Fibroblast of lung (primary cell): ENCODE measurements at regions not wholly inside any gene's neighbourhood (a gene's known extent, or its start where the extent isn't known, plus 50 kb on each side); places are given as distances from the start of the nearest gene placed in this dataset.

Experiments
- DNase-seq, 2 donors: peaks; one replicate each; pipeline versions ENCODE4 v3.0.0 to v3.0.0-alpha.2; 2010; ENCODE audit warnings: low read depth in 2 of 2
- H2AFZ ChIP-seq: 2 replicates; pipeline ENCODE4 v1.5.1; 2012; ENCODE audit warnings: low read length, control low read depth, inconsistent platforms
- H3K27ac ChIP-seq: 2 replicates; pipeline ENCODE4 v1.5.1; 2011; ENCODE audit warnings: low read length, control low read depth; ENCODE audit not compliant: insufficient read depth
- H3K27me3 ChIP-seq: 2 replicates; pipeline ENCODE4 v1.5.1; 2011; ENCODE audit warnings: mild to moderate bottlenecking, low read length; ENCODE audit not compliant: control insufficient read depth, insufficient read depth
- H3K36me3 ChIP-seq: 2 replicates; pipeline ENCODE4 v1.5.1; 2011; ENCODE audit warnings: low read length; ENCODE audit not compliant: control insufficient read depth, insufficient read depth
- H3K4me1 ChIP-seq: 2 replicates; pipeline ENCODE4 v1.5.1; 2011; ENCODE audit warnings: low read length; ENCODE audit not compliant: control insufficient read depth, insufficient read depth; ENCODE audit errors: extremely low read depth
- H3K4me2 ChIP-seq: 2 replicates; pipeline ENCODE4 v1.5.1; 2011; ENCODE audit warnings: low read length, control low read depth; ENCODE audit not compliant: insufficient read depth; ENCODE audit errors: extremely low read depth
- H3K4me3 ChIP-seq, 4 experiments: fragments of 200-600 bp in 1 of 4; sonication (generic) in 1 of 4; replicated peaks in 1 of 4; 2 replicates each; pipeline ENCODE4 v1.5.1; 2011 to 2016; ENCODE audit warnings: low read length in 4 of 4, low read depth in 3 of 4, mild to moderate bottlenecking in 3 of 4, control low read depth in 2 of 4, inconsistent platforms in 1 of 4, mixed read lengths in 1 of 4; ENCODE audit not compliant: insufficient read depth in 1 of 4; ENCODE audit errors: control extremely low read depth in 1 of 4
- H3K79me2 ChIP-seq: 2 replicates; pipeline ENCODE4 v1.5.1; 2012; ENCODE audit warnings: mild to moderate bottlenecking, low read length, inconsistent platforms; ENCODE audit not compliant: control insufficient read depth, insufficient read depth
- H3K9ac ChIP-seq: 2 replicates; pipeline ENCODE4 v1.5.1; 2011; ENCODE audit warnings: mild to moderate bottlenecking, low read length, control low read depth; ENCODE audit not compliant: insufficient read depth
- H3K9me3 ChIP-seq: 2 replicates; pipeline ENCODE4 v1.5.1; 2012; ENCODE audit warnings: low read depth, low read length; ENCODE audit not compliant: control insufficient read depth, insufficient read depth
- H4K20me1 ChIP-seq: 2 replicates; pipeline ENCODE4 v1.5.1; 2011; ENCODE audit warnings: low read length; ENCODE audit not compliant: control insufficient read depth, insufficient read depth; ENCODE audit errors: extremely low read depth
- EZH2 ChIP-seq: IDR thresholded peaks from 2 replicates; pipeline ENCODE4 v1.5.1; 2012; ENCODE audit warnings: low read length, control low read depth, mild to moderate bottlenecking; ENCODE audit errors: missing control alignments
- TF ChIP-seq, protein P1 (sequence below), 2 donors: IDR thresholded peaks in 1 of 2; conservative IDR thresholded peaks in 1 of 2; 1 replicate in 1 of 2; 2 replicates in 1 of 2; pipeline ENCODE4 v1.5.1; 2011 to 2012; ENCODE audit warnings: low read length in 2 of 2, control low read depth in 1 of 2, inconsistent platforms in 1 of 2, low read depth in 1 of 2, mild to moderate bottlenecking in 1 of 2

DNA sequence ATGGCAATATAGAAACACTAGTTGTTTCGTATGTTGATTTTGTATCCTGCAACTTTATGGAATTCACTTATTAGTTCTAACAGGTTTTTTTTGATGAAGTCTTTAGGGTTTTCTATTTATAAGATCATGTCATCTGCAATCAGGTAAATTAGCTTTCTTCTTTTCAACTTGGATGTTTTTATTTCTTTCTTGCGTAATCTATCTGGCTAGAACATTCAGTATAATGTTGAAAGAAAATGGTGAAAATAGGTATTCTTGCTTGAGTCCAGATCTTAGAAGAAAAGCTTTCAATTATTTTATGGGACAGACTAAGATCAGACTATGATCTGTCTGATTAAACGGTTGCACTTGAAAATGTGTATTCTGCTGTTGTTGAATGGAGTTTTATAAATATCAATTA lies 820.8 kb upstream of the ADGRB3 start:
- no peaks in the 10 kb centered on the region for H3K79me2 ChIP-seq
- no peaks in the 10 kb centered on the region for H3K36me3 ChIP-seq
- H4K20me1 ChIP-seq: no peaks in the 10 kb centered on the region
- no peak overlapping the region for H3K4me2 ChIP-seq
- H3K27ac ChIP-seq: no peak overlapping the region
- H3K27me3 ChIP-seq: no peaks in the 10 kb centered on the region
- H3K9ac ChIP-seq: no peak overlapping the region
- H3K4me3 ChIP-seq: no peak overlapping the region
- TF ChIP-seq, protein P1, sequence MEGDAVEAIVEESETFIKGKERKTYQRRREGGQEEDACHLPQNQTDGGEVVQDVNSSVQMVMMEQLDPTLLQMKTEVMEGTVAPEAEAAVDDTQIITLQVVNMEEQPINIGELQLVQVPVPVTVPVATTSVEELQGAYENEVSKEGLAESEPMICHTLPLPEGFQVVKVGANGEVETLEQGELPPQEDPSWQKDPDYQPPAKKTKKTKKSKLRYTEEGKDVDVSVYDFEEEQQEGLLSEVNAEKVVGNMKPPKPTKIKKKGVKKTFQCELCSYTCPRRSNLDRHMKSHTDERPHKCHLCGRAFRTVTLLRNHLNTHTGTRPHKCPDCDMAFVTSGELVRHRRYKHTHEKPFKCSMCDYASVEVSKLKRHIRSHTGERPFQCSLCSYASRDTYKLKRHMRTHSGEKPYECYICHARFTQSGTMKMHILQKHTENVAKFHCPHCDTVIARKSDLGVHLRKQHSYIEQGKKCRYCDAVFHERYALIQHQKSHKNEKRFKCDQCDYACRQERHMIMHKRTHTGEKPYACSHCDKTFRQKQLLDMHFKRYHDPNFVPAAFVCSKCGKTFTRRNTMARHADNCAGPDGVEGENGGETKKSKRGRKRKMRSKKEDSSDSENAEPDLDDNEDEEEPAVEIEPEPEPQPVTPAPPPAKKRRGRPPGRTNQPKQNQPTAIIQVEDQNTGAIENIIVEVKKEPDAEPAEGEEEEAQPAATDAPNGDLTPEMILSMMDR (conservative IDR thresholded peaks at IDR 0.05 in 1 of 2, IDR thresholded peaks at IDR 0.05 in 1 of 2; ENCODE audit: low read depth in 1 of 2, low read length in 2 of 2): no peak
- TF ChIP-seq EZH2: no peak
- DNase-seq: no peak
- no peak overlapping the region for H2AFZ ChIP-seq
- H3K4me1 ChIP-seq: no peaks in the 10 kb centered on the region
- no peaks in the 10 kb centered on the region for H3K9me3 ChIP-seq

DNA sequence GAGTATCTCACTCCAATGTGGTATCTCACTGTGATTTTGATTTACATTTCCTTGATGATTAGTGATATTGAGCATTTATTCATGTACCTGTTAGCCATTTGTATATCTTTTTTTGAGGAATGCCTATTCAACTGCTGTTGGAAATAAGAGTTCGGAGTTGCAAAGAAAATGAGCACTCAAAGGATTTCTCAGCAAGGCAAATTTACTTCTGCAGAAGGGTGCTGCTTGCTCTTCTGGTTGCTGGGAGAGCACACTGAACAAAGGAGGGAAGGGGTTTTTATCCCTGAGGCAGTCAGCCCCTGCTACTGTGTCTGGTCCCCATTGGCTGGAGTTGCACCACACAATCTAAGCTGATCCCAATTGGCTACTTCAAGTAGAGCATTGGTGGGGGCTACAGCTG lies 822.4 kb upstream of the ADGRB3 start:
- TF ChIP-seq, protein P1 (conservative IDR thresholded peaks at IDR 0.05 in 1 of 2, IDR thresholded peaks at IDR 0.05 in 1 of 2; ENCODE audit: low read depth in 1 of 2, low read length in 2 of 2): no peak
- no peak for TF ChIP-seq EZH2
- H3K9me3 ChIP-seq: no peaks in the 10 kb centered on the region
- H3K27me3 ChIP-seq: no peaks in the 10 kb centered on the region
- H3K27ac ChIP-seq: no peak overlapping the region
- H2AFZ ChIP-seq: no peak overlapping the region
- H3K4me2 ChIP-seq: no peak overlapping the region
- H3K79me2 ChIP-seq: no peaks in the 10 kb centered on the region
- no peak overlapping the region for H3K4me3 ChIP-seq
- no peaks in the 10 kb centered on the region for H3K36me3 ChIP-seq
- no peak for DNase-seq
- H3K9ac ChIP-seq: no peak overlapping the region
- H4K20me1 ChIP-seq: no peaks in the 10 kb centered on the region
- no peaks in the 10 kb centered on the region for H3K4me1 ChIP-seq

DNA sequence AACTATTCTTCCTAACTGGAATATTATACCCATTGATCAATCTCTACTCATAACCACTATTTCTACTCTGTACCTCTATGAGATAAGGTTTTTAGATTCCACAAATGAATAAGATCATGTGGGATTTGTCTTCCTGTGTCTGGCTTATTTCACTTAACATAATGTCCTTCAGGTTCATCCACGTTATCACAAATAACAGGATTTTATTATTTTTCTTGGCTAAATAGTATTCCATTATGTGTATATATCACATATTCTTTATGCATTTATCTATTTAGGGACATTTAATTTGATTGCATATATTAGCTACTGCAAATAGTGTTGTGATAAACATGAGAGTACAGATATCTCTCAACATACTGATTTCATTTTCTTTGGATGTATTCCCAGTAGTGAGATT lies 823.0 kb upstream of the ADGRB3 start:
- no peaks in the 10 kb centered on the region for H3K36me3 ChIP-seq
- TF ChIP-seq EZH2: no peak
- TF ChIP-seq, protein P1 (conservative IDR thresholded peaks at IDR 0.05 in 1 of 2, IDR thresholded peaks at IDR 0.05 in 1 of 2; ENCODE audit: low read depth in 1 of 2, low read length in 2 of 2): no peak
- no peaks in the 10 kb centered on the region for H3K79me2 ChIP-seq
- H3K9ac ChIP-seq: no peak overlapping the region
- H2AFZ ChIP-seq: no peak overlapping the region
- H3K4me2 ChIP-seq: no peak overlapping the region
- H3K4me3 ChIP-seq: no peak overlapping the region
- no peak overlapping the region for H3K27ac ChIP-seq
- H4K20me1 ChIP-seq: no peaks in the 10 kb centered on the region
- H3K4me1 ChIP-seq: no peaks in the 10 kb centered on the region
- H3K9me3 ChIP-seq: no peaks in the 10 kb centered on the region
- H3K27me3 ChIP-seq: no peaks in the 10 kb centered on the region
- DNase-seq: no peak
